MM.1S (cell line): ENCODE measurements at regions not wholly inside any gene's neighbourhood (a gene's known extent, or its start where the extent isn't known, plus 50 kb on each side); places are given as distances from the start of the nearest gene placed in this dataset.
"Not testable (repeated sequence)": the region's sequence is repeated elsewhere in the genome, so short reads cannot be mapped to it uniquely, and the experiment has no call there.

ENCODE experiments used
- DNase-seq: peaks from one replicate; pipeline ENCODE4 v3.0.0-alpha.2; 2015
- H2AFZ ChIP-seq: fragments of 300-600 bp; sonication (generic); 2 replicates; pipeline ENCODE4 v1.6.0; 2016; ENCODE audit warnings: antibody characterized with exemption, low read length
- H3F3A ChIP-seq: fragments of 300-600 bp; sonication (generic); 2 replicates; pipeline ENCODE4 v1.6.1; 2016; ENCODE audit warnings: mild to moderate bottlenecking, antibody characterized with exemption, low read length, moderate library complexity, mixed read lengths; ENCODE audit not compliant: insufficient read depth
- H3K27ac ChIP-seq: fragments of 300-600 bp; sonication (generic); 2 replicates; pipeline ENCODE4 v1.5.1; 2016; ENCODE audit warnings: mild to moderate bottlenecking, low read length
- H3K27me3 ChIP-seq: fragments of 300-600 bp; sonication (generic); replicated peaks from 2 replicates; pipeline ENCODE4 v1.6.0; 2016; ENCODE audit warnings: low read length; ENCODE audit not compliant: insufficient read depth
- H3K36me3 ChIP-seq: fragments of 300-600 bp; sonication (generic); replicated peaks from 2 replicates; pipeline ENCODE4 v1.6.1; 2016; ENCODE audit warnings: mild to moderate bottlenecking, low read length, mixed read lengths; ENCODE audit not compliant: insufficient read depth
- H3K4me1 ChIP-seq: fragments of 300-600 bp; sonication (generic); 2 replicates; pipeline ENCODE4 v1.6.1; 2016; ENCODE audit warnings: low read length, mixed read lengths
- H3K4me2 ChIP-seq: fragments of 300-600 bp; sonication (generic); 2 replicates; pipeline ENCODE4 v1.6.0; 2016; ENCODE audit warnings: low read depth, low read length
- H3K4me3 ChIP-seq: fragments of 300-600 bp; sonication (generic); 2 replicates; pipeline ENCODE4 v1.5.1; 2016; ENCODE audit warnings: low read length, mixed read lengths
- H3K79me2 ChIP-seq: fragments of 300-600 bp; sonication (generic); 2 replicates; pipeline ENCODE4 v1.6.1; 2016; ENCODE audit warnings: mixed run types, low read length, mixed read lengths
- H3K9ac ChIP-seq: fragments of 300-600 bp; sonication (generic); 2 replicates; pipeline ENCODE4 v1.6.1; 2016; ENCODE audit warnings: low read length, mixed read lengths
- H3K9me2 ChIP-seq: fragments of 300-600 bp; sonication (generic); replicated peaks from 2 replicates; pipeline ENCODE4 v1.6.1; 2016; ENCODE audit warnings: mild to moderate bottlenecking, low read length, mixed read lengths; ENCODE audit not compliant: insufficient read depth
- H3K9me3 ChIP-seq: fragments of 300-600 bp; sonication (generic); replicated peaks from 2 replicates; pipeline ENCODE4 v1.6.1; 2016; ENCODE audit warnings: mild to moderate bottlenecking, low read length, mixed read lengths; ENCODE audit not compliant: insufficient read depth
- H4K20me1 ChIP-seq: fragments of 300-600 bp; sonication (generic); 2 replicates; pipeline ENCODE4 v1.6.1; 2016; ENCODE audit warnings: mild to moderate bottlenecking, low read length, moderate library complexity, mixed read lengths; ENCODE audit not compliant: insufficient read depth
- EZH2 ChIP-seq: fragments of 300-600 bp; sonication (generic); optimal IDR thresholded peaks from 2 replicates; pipeline ENCODE3; 2017; ENCODE audit warnings: low read depth, mild to moderate bottlenecking, antibody characterized with exemption, low read length, mixed read lengths
- EZH2phosphoT487 ChIP-seq: fragments of 300-600 bp; sonication (generic); IDR thresholded peaks from 2 replicates; pipeline ENCODE4 v1.6.1; 2018; ENCODE audit warnings: antibody characterized with exemption, low read length
- TF ChIP-seq, protein P1 (sequence below): fragments of 300-600 bp; sonication (generic); IDR thresholded peaks from 2 replicates; pipeline ENCODE4 v1.5.1; 2016; ENCODE audit warnings: antibody characterized with exemption, low read length, mixed read lengths

DNA sequence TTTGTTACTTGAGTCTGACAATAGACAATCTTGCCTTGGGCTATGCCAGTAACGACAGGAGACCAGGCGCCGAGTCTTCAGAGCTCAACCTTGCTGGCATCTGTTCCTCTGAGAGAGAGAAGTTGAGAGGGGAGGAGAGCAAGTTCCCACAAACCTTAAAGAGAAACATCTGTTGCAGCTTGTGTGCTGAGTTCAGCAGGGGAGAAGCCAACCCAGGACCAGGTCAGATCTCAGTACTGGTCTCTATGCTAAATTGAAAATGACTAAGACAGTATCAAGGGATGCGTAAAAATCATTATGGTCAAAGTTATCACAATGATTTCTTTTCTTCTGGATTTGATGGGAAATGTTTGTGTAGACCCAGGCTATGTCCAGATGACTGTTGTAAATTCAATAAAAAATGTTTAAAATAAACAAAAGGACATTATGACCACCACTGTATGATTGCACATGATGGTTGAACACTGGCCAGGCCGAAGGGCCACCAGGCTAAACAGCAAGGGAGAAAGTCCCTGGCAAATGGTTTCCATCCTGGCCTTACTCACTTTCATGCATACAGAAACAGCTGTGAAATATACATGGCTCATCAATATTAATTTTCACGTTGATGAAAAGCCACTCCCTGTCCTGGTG, 100.3 kb upstream of the PMAIP1 start:
- Histone ChIP-seq H4K20me1 (no peaks in the 10 kb centered on the region), H3K9me2 (no peaks in the 10 kb centered on the region), H3K27ac (no peak overlapping the region), H3K9ac (no peak overlapping the region), H3K79me2 (no peaks in the 10 kb centered on the region), H3F3A (no peaks in the 10 kb centered on the region), H3K4me2 (no peak overlapping the region), H3K9me3 (no peaks in the 10 kb centered on the region), H3K4me3 (no peak overlapping the region), H3K36me3 (no peaks in the 10 kb centered on the region), H3K4me1 (no peaks in the 10 kb centered on the region), H2AFZ (no peak overlapping the region), H3K27me3 (no peaks in the 10 kb centered on the region)
- TF ChIP-seq EZH2 (no peak), EZH2phosphoT487 (no peak)
- TF ChIP-seq, protein P1, sequence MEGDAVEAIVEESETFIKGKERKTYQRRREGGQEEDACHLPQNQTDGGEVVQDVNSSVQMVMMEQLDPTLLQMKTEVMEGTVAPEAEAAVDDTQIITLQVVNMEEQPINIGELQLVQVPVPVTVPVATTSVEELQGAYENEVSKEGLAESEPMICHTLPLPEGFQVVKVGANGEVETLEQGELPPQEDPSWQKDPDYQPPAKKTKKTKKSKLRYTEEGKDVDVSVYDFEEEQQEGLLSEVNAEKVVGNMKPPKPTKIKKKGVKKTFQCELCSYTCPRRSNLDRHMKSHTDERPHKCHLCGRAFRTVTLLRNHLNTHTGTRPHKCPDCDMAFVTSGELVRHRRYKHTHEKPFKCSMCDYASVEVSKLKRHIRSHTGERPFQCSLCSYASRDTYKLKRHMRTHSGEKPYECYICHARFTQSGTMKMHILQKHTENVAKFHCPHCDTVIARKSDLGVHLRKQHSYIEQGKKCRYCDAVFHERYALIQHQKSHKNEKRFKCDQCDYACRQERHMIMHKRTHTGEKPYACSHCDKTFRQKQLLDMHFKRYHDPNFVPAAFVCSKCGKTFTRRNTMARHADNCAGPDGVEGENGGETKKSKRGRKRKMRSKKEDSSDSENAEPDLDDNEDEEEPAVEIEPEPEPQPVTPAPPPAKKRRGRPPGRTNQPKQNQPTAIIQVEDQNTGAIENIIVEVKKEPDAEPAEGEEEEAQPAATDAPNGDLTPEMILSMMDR: no peak
- peak; percentile 9 for DNase-seq

DNA sequence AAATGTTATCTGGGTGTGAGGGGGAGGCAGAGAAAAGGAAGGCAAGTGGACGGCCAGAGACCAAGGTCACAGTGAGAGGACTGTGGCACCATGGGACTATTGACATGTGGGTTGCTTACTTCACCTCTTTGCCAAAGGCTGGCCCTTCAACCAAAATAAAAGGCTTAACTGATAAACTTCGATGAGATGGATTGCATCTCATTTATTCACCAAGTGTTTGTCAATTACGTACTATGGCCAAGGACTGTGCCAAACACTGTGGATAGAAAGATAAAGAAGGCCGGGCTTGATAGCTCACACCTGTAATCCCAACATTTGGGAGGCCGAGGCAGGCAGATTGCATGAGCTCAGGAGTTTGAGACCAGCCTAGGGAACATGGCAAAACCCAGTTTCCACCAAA, 98.7 kb upstream of the CCBE1 start:
- Histone ChIP-seq H3K4me2 (no peak overlapping the region), H3K36me3 (no peaks in the 10 kb centered on the region), H3K27ac (no peak overlapping the region), H3K9me2 (no peaks in the 10 kb centered on the region), H3K4me1 (no peaks in the 10 kb centered on the region), H3K79me2 (no peaks in the 10 kb centered on the region), H3K9ac (no peak overlapping the region), H3K4me3 (no peak overlapping the region), H3F3A (no peaks in the 10 kb centered on the region), H2AFZ (no peak overlapping the region), H3K9me3 (no peaks in the 10 kb centered on the region), H4K20me1 (no peaks in the 10 kb centered on the region), H3K27me3 (no peaks in the 10 kb centered on the region)
- TF ChIP-seq EZH2: no peak
- TF ChIP-seq, protein P1: no peak
- TF ChIP-seq EZH2phosphoT487: no peak
- no peak for DNase-seq

DNA sequence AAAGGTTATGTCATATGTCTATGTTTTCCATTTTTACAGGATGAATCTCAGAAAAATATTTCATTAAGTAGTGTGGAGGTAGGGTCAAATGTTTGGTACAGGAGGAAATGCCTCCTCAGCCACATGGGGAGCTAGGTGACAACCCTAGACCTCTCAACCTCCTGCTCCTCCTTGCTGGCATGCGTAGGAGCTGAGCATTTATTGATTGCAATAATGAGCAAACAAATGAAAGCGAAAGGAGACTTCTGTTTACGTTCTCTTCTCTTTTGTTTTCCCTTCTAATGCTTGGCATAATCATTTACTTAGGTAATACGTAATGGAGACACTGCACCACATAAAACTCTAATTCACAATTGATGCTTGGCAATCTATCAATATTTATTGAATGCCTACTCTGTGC, 95.1 kb upstream of the CCBE1 start:
- TF ChIP-seq EZH2phosphoT487: no peak
- no peak for TF ChIP-seq EZH2
- TF ChIP-seq, protein P1: no peak
- no peaks in the 10 kb centered on the region for H3K9me3 ChIP-seq
- no peaks in the 10 kb centered on the region for H3K27me3 ChIP-seq

DNA sequence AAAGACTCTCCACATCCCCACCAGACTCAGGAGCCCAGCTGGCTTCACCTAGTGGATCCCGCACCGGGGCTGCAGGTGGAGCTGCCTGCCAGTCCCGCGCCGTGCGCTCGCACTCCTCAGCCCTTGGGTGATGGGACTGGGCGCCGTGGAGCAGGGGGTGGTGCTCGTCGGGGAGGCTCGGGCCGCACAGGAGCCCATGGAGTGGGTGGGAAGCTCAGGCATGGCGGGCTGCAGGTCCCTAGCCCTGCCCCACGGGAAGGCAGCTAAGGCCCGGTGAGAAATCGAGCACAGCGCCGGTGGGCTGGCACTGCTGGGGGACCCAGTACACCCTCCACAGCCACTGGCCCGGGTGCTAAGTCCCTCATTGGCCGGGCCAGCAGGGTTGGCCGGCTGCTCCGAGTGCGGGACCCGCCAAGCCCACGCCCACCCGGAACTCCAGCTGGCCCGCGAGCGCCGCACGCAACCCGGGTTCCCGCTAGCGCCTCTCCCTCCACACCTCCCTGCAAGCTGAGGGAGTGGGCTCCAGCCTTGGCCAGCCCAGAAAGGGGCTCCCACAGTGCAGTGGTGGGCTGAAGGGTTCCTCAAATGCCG, 93.2 kb upstream of the CCBE1 start:
- H3K27ac ChIP-seq, H3F3A ChIP-seq, H3K27me3 ChIP-seq: not testable (repeated sequence)

More for the DNA sequence above, 95.1 kb upstream of the CCBE1 start:
- Histone ChIP-seq H3F3A (no peaks in the 10 kb centered on the region), H3K4me1 (no peaks in the 10 kb centered on the region), H3K9ac (no peak overlapping the region), H3K4me3 (no peak overlapping the region), H3K27ac (no peak overlapping the region), H3K36me3 (no peaks in the 10 kb centered on the region), H3K79me2 (no peaks in the 10 kb centered on the region), H2AFZ (no peak overlapping the region), H4K20me1 (no peaks in the 10 kb centered on the region), H3K4me2 (no peak overlapping the region), H3K9me2 (no peaks in the 10 kb centered on the region)
- DNase-seq: no peak

More for the DNA sequence above, 93.2 kb upstream of the CCBE1 start:
- not testable (repeated sequence) for H3K4me2 ChIP-seq, H3K36me3 ChIP-seq, H3K4me3 ChIP-seq, H2AFZ ChIP-seq, H3K4me1 ChIP-seq, DNase-seq, H3K9ac ChIP-seq, H3K9me2 ChIP-seq, H3K79me2 ChIP-seq, H3K9me3 ChIP-seq, H4K20me1 ChIP-seq
